HEK293 (cell line): ENCODE measurements at regions not wholly inside any gene's neighbourhood (a gene's known extent, or its start where the extent isn't known, plus 50 kb on each side); places are given as distances from the start of the nearest gene placed in this dataset.

Experiments used
- CTCF ChIA-PET: fragments of 350-600 bp; formaldehyde crosslinking; extraction: SDS; loops from one replicate; lab custom pipeline; 2021; ENCODE audit warnings: antibody characterized with exemption; lab: Yijun Ruan, JAX
- POLR2A ChIA-PET: fragments of 300-600 bp; formaldehyde crosslinking; extraction: SDS; loops from one replicate; lab custom pipeline; 2020; ENCODE audit warnings: antibody characterized with exemption, inconsistent platforms; lab: Yijun Ruan, JAX
- H3K27ac ChIP-seq: fragments of 200-500 bp; sonication (Bioruptor generic); 2 replicates; pipeline ENCODE4 v1.5.1; 2014; ENCODE audit warnings: low read depth, low read length, control low read depth, inconsistent platforms; ENCODE audit errors: extremely low read depth
- H3K36me3 ChIP-seq, 2 experiments: fragments of 200-500 bp in 1 of 2; sonication (Bioruptor generic) in 1 of 2; 1 replicate in 1 of 2; 2 replicates in 1 of 2; pipeline ENCODE4 v1.5.1; 2014 to 2017; ENCODE audit warnings: inconsistent platforms in 2 of 2, low read length in 2 of 2; ENCODE audit not compliant: control insufficient read depth in 2 of 2, insufficient read depth in 1 of 2
- H3K4me1 ChIP-seq: fragments of 200-500 bp; sonication (Bioruptor generic); 2 replicates; pipeline ENCODE4 v1.5.1; 2014; ENCODE audit warnings: mild to moderate bottlenecking, low read length, inconsistent platforms; ENCODE audit not compliant: control insufficient read depth, insufficient read depth
- H3K4me3 ChIP-seq: 2 replicates; pipeline ENCODE4 v1.5.1; 2011; ENCODE audit warnings: low read depth, mild to moderate bottlenecking, control low read depth, low read length, moderate library complexity
- H3K9me3 ChIP-seq: fragments of 200-500 bp; sonication (Bioruptor generic); 2 replicates; pipeline ENCODE4 v1.5.1; 2014; ENCODE audit warnings: low read depth, low read length, inconsistent platforms; ENCODE audit not compliant: control insufficient read depth, insufficient read depth
- EGR2 ChIP-seq: fragments of 450-650 bp; formaldehyde crosslinking; IDR thresholded peaks from 2 replicates; pipeline ENCODE4 v1.5.1; 2016; ENCODE audit warnings: low read depth, missing biosample characterization, missing genetic modification characterization
- FEZF1 ChIP-seq: fragments of 450-650 bp; formaldehyde crosslinking; IDR thresholded peaks from 2 replicates; pipeline ENCODE4 v1.5.1; 2016; ENCODE audit warnings: missing biosample characterization, missing genetic modification characterization
- GFI1B ChIP-seq: fragments of 450-650 bp; formaldehyde crosslinking; IDR thresholded peaks from 2 replicates; pipeline ENCODE4 v1.5.1; 2016; ENCODE audit warnings: missing biosample characterization, missing genetic modification characterization
- KLF16 ChIP-seq: fragments of 450-650 bp; formaldehyde crosslinking; IDR thresholded peaks from 2 replicates; pipeline ENCODE4 v1.5.1; 2017; ENCODE audit warnings: missing biosample characterization, missing genetic modification characterization
- SCRT1 ChIP-seq: fragments of 450-650 bp; formaldehyde crosslinking; IDR thresholded peaks from 2 replicates; pipeline ENCODE4 v1.5.1; 2016; ENCODE audit warnings: missing biosample characterization, missing genetic modification characterization, borderline replicate concordance
- SCRT2 ChIP-seq: fragments of 450-650 bp; formaldehyde crosslinking; IDR thresholded peaks from 2 replicates; pipeline ENCODE4 v1.5.1; 2016; ENCODE audit warnings: missing biosample characterization, missing genetic modification characterization
- SP7 ChIP-seq: fragments of 450-650 bp; formaldehyde crosslinking; IDR thresholded peaks from 2 replicates; pipeline ENCODE4 v1.5.1; 2016; ENCODE audit warnings: missing biosample characterization, missing genetic modification characterization
- YY2 ChIP-seq: fragments of 450-650 bp; formaldehyde crosslinking; IDR thresholded peaks from 2 replicates; pipeline ENCODE4 v1.5.1; 2016; ENCODE audit warnings: missing biosample characterization, missing genetic modification characterization
- ZBTB26 ChIP-seq: fragments of 450-650 bp; formaldehyde crosslinking; optimal IDR thresholded peaks from 2 replicates; pipeline ENCODE3; 2016; ENCODE audit warnings: missing biosample characterization, mild to moderate bottlenecking, missing genetic modification characterization
- ZBTB49 ChIP-seq: fragments of 450-650 bp; formaldehyde crosslinking; IDR thresholded peaks from 2 replicates; pipeline ENCODE4 v1.5.1; 2016; ENCODE audit warnings: missing biosample characterization, missing genetic modification characterization, low read depth
- ZNF112 ChIP-seq: fragments of 450-650 bp; formaldehyde crosslinking; IDR thresholded peaks from 2 replicates; pipeline ENCODE4 v1.5.0; 2017; ENCODE audit warnings: missing biosample characterization, missing genetic modification characterization
- ZNF121 ChIP-seq: fragments of 450-650 bp; formaldehyde crosslinking; IDR thresholded peaks from 2 replicates; pipeline ENCODE4 v1.5.1; 2016; ENCODE audit warnings: missing biosample characterization, missing genetic modification characterization
- ZNF157 ChIP-seq: fragments of 450-650 bp; formaldehyde crosslinking; IDR thresholded peaks from 2 replicates; pipeline ENCODE4 v1.5.1; 2016; ENCODE audit warnings: missing biosample characterization, missing genetic modification characterization
- ZNF221 ChIP-seq: fragments of 450-650 bp; formaldehyde crosslinking; IDR thresholded peaks from 2 replicates; pipeline ENCODE4 v1.5.1; 2017; ENCODE audit warnings: missing biosample characterization, missing genetic modification characterization, borderline replicate concordance
- ZNF341 ChIP-seq: fragments of 450-650 bp; formaldehyde crosslinking; IDR thresholded peaks from 2 replicates; pipeline ENCODE4; 2016; ENCODE audit warnings: low read depth, missing biosample characterization, missing genetic modification characterization
- ZNF354C ChIP-seq: fragments of 450-650 bp; formaldehyde crosslinking; IDR thresholded peaks from 2 replicates; pipeline ENCODE4 v1.5.1; 2016; ENCODE audit warnings: missing biosample characterization, missing genetic modification characterization, low read depth, borderline replicate concordance
- ZNF37A ChIP-seq: fragments of 450-650 bp; IDR thresholded peaks from 2 replicates; pipeline ENCODE4 v1.5.1; 2018; ENCODE audit warnings: missing biosample characterization, missing genetic modification characterization
- ZNF423 ChIP-seq: fragments of 450-650 bp; formaldehyde crosslinking; IDR thresholded peaks from 2 replicates; pipeline ENCODE4 v1.5.1; 2016; ENCODE audit warnings: missing biosample characterization, missing genetic modification characterization
- ZNF548 ChIP-seq: fragments of 450-650 bp; formaldehyde crosslinking; IDR thresholded peaks from 2 replicates; pipeline ENCODE4 v1.5.1; 2016; ENCODE audit warnings: missing biosample characterization, missing genetic modification characterization
- ZNF623 ChIP-seq: fragments of 450-650 bp; formaldehyde crosslinking; IDR thresholded peaks from 2 replicates; pipeline ENCODE4 v1.5.1; 2016; ENCODE audit warnings: missing biosample characterization, missing genetic modification characterization
- ZNF664 ChIP-seq: fragments of 450-650 bp; formaldehyde crosslinking; IDR thresholded peaks from 2 replicates; pipeline ENCODE4 v1.5.1; 2016; ENCODE audit warnings: missing biosample characterization, missing genetic modification characterization
- ZNF701 ChIP-seq: fragments of 450-650 bp; formaldehyde crosslinking; IDR thresholded peaks from 2 replicates; pipeline ENCODE4 v1.5.1; 2016; ENCODE audit warnings: missing biosample characterization, missing genetic modification characterization
- ZNF792 ChIP-seq: fragments of 450-650 bp; formaldehyde crosslinking; IDR thresholded peaks from 2 replicates; pipeline ENCODE4 v1.5.1; 2016; ENCODE audit warnings: missing biosample characterization, missing genetic modification characterization
- ZNF837 ChIP-seq: fragments of 450-650 bp; formaldehyde crosslinking; IDR thresholded peaks from 2 replicates; pipeline ENCODE4 v1.5.1; 2016; ENCODE audit warnings: missing biosample characterization, missing genetic modification characterization
- ZSCAN23 ChIP-seq: fragments of 450-650 bp; formaldehyde crosslinking; IDR thresholded peaks from 2 replicates; pipeline ENCODE4 v1.5.1; 2016; ENCODE audit warnings: missing biosample characterization, missing genetic modification characterization
- ZSCAN4 ChIP-seq: fragments of 450-650 bp; formaldehyde crosslinking; IDR thresholded peaks from 2 replicates; pipeline ENCODE4 v1.5.1; 2017; ENCODE audit warnings: missing biosample characterization, missing genetic modification characterization

DNA sequence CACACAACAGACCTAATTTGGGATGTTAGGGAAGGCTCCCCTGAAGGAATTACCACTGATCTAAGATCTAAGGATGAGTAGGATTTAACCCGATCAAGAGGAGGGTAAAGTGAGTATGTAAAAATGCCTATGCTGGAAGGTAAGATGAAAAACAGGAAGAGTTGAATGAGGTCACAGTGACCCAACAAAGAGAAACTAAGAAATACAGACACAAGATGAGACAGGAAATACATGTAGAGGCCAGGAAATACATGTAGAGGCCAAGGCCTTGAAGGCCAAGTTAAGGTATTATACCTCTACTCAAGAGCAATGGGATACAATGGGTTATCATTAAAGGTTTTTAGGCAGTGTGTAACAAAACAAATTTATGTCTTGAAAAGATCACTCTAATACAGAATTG is 131.6 kb upstream of the TANK start:
- POLR2A ChIA-PET = no interaction called here
- no peak overlapping the region for H3K4me3 ChIP-seq
- no peak overlapping the region for H3K27ac ChIP-seq
- no peaks in the 10 kb centered on the region for H3K4me1 ChIP-seq
- TF ChIP-seq ZNF354C (tag by site-specific recombination) (no peak), SCRT1 (tag by site-specific recombination) (no peak), FEZF1 (tag by site-specific recombination) (no peak), ZNF37A (tag by site-specific recombination) (no peak), ZBTB49 (tag by site-specific recombination) (no peak), ZNF548 (no peak), ZNF221 (tag by site-specific recombination) (no peak), GFI1B (no peak), ZSCAN4 (no peak), ZBTB26 (tag by site-specific recombination) (no peak), EGR2 (tag by site-specific recombination) (no peak), KLF16 (tag by site-specific recombination) (no peak), ZNF157 (tag by site-specific recombination) (no peak), SP7 (tag by site-specific recombination) (no peak), ZNF792 (tag by site-specific recombination) (no peak), ZNF623 (tag by site-specific recombination) (no peak), ZNF837 (no peak), ZNF701 (tag by site-specific recombination) (no peak)
- no peaks in the 10 kb centered on the region for H3K9me3 ChIP-seq
- H3K36me3 ChIP-seq = no peaks in the 10 kb centered on the region
- CTCF ChIA-PET = no interaction called here

DNA sequence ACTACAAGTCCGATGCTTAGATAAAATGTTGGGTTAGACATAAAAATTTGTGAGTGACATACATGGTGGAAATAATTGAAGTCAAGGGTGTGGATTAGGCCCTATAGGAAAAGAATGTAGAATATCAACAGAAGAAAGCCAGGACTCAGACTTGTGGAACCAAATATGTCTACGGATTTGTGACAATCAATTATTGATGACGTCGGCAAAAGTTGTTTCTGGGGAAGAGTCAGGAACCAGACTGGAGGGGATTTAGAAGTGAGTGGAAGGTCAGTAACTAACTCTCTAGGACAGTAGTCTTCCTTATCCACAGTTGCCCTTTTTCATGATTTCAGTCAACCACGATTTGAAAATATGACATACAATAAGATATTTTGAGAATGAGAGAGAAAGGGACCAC is 130.9 kb upstream of the TANK start:
- Histone ChIP-seq H3K4me1 (no peaks in the 10 kb centered on the region), H3K9me3 (no peaks in the 10 kb centered on the region), H3K27ac (no peak overlapping the region)
- CTCF ChIA-PET = no interaction called here
- TF ChIP-seq ZBTB26 (tag by site-specific recombination) (no peak), ZNF423 (tag by site-specific recombination) (no peak), SCRT2 (tag by site-specific recombination) (no peak), ZNF341 (tag by site-specific recombination) (no peak), ZNF354C (tag by site-specific recombination) (no peak), KLF16 (tag by site-specific recombination) (no peak), YY2 (tag by site-specific recombination) (no peak), ZSCAN23 (tag by site-specific recombination) (no peak), EGR2 (tag by site-specific recombination) (no peak), ZNF112 (tag by site-specific recombination) (no peak), ZNF121 (tag by site-specific recombination) (no peak), ZNF701 (tag by site-specific recombination) (no peak), ZNF837 (no peak), ZNF664 (no peak)
- TF ChIP-seq, all 188 proteins: peak for 0
- Histone ChIP-seq H3K36me3 (no peaks in the 10 kb centered on the region), H3K4me3 (no peak overlapping the region)
- POLR2A ChIA-PET = no interaction called here
